NCI-H446 (cell line): ENCODE measurements at regions not wholly inside any gene's neighbourhood (a gene's known extent, or its start where the extent isn't known, plus 50 kb on each side); places are given as distances from the start of the nearest gene placed in this dataset.
"Not testable (repeated sequence)": the region's sequence is repeated elsewhere in the genome, so short reads cannot be mapped to it uniquely, and the experiment has no call there.

Source experiments
- DNase-seq, 2 experiments: peaks; one replicate each; lab custom pipeline; 2025; lab: John Stamatoyannopoulos, UW

DNA sequence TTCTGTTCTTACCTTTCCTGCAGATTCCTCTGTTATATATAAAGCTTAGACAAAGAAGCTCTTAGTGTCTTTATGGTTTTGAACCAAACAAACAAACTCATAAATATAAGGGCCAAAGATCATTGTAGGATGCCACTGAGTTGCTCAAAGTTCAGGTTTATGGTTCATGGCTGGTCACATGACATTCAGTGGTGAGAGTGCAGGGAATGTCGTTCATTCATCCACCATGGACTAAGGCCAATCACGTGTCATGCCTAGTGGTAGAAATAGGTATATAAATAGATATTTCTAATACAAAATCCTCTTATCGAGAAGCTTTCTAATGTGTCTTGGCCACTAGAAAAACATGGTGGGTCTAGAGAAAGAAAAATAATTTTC lies 119.4 kb downstream of the GATA3 start:
- no peak for DNase-seq

DNA sequence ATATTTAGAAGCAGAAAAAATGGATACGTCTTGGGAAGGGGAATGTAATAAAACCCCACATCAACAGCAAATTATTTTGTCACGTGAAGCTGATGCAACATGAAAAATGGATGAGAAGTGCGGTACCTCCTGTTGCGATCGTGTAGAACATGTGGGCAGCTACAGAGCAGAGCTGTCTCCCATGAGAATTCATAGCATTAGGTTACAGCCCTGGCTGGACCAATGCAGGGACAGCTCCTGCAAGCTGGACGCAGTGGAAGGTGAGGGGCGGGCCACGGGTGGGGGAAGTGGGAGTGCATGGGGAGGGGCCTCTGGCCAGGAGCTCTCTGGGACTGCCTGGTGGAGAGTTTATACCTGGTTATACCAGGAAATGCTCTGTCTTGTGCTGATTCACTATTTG lies 120.3 kb downstream of the GATA3 start:
- DNase-seq: no peak

GRCh38 chr10:8177526-8177925 lies 123.0 kb downstream of the GATA3 start:
- not testable (repeated sequence) for DNase-seq

GRCh38 chr10:8179773-8180172 lies 125.3 kb downstream of the GATA3 start:
- not testable (repeated sequence) for DNase-seq

- DNase-seq: no peak
Observed at GRCh38 chr10:8180360-8181109, 126.0 kb downstream of the GATA3 start.

DNA sequence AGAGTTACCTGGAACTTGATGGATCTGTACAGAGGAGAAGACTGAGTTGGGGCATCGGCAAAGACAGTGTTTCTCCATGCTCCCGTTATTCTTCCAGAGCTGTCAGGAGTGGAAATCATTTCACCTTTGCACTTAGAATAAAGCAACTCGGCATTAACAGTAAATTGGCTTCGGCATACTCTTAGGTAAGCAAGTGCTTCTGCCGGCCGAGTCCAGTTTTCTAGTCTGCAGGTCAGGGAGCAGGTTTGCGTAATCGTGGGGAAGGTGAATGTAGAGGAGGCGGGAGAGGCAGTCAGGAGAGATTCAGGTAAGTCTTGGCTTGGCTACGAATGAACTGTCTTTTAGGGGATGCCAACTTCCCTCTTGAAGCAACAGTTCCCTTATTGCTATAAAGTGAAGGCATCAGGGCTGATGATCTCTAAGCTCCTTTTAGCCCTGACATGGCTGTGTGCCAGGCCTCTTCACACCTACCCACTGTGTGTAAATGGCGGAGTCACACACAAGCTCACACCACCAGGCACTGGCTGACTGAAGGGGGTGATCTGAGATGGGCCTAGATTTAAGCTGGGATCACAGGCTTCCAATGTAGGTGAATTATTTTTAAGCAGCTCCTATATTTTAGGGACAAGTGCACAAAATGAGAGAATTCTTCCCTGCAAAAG lies 127.1 kb downstream of the GATA3 start:
- DNase-seq: no peak

DNA sequence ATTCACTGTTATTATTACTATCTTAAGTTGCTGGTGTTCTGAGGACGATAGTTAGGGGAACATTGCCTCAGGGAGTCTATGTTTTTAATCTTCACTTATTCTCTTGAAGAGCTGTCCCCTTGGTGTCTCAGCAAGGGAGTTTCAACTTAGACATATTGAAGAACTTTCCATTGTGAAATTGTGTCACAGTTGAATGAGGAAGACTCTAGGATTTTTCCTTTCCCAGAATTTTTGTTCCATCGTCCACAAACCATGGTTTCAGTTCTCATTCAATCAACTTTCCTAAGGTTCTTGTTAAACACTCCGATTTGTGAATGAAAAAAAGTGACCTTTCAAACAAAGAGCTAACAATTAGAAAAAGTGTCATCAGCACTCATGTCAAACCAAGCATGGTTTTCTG lies 128.3 kb downstream of the GATA3 start:
- no peak for DNase-seq

GRCh38 chr10:8183241-8183704 lies 128.8 kb downstream of the GATA3 start:
- DNase-seq: no peak

GRCh38 chr10:8187171-8187666 lies 132.7 kb downstream of the GATA3 start:
- no peak for DNase-seq

DNA sequence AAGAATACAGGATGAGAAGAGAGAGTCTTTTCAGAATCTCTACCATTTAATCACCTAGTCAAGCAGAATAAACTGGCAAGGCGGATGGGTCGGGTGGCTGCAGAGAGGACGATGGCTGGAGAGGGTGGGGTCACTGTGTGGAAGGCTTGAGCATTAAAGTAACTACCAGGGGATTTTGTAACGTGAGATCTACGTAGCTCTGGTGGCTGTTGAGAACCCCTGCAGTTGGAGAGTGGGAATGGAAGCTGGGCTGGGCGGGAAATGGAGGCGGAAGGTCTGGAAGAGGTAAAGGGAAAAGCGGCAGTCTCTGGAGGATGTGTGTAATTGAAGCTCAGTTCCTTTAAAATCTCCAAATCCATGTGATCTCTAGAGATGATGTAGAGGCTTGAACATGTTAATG lies 135.0 kb downstream of the GATA3 start:
- no peak for DNase-seq

DNA sequence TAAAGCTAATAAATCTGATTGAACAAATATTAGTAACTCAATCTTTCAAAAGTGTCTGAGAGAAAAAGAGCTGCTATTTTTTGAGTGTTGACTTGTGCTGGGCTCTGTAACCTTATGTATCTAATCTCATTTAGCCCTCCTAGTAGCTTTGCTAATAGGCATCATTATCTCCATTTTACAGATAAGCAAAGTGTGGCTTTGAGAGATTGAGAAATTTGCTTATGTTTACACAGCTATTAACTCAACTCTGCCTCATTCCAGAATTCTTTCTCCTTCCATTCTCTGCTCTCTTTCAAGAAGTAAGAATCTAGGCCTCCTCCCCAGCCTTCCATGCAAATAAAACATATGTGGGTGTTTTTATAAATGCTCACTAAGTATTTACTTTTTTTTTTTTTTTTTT lies 137.8 kb downstream of the GATA3 start:
- DNase-seq: no peak

GRCh38 chr10:8193546-8193945 lies 139.1 kb downstream of the GATA3 start:
- DNase-seq: no peak

DNA sequence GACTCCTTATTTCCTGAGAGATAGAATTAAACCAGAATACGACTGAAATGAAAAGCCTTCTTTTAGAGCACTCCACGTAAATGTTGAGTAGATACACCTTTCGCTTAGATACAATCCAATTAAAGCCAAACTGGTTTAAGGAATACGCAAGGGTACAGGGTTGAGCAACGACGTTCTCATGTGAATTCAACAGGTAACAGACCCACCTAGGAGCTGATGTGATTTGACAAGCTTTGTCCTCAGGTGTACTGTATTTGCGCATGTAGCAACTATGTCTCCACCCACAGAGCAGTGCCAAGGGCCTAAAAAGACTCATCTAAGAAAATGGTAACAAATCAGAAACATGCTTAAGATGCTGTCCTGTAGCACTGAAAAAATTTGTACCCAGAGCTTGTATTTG lies 139.6 kb downstream of the GATA3 start:
- no peak for DNase-seq

- no peak for DNase-seq
Observed at GRCh38 chr10:8206882-8207281, 152.4 kb downstream of the GATA3 start.

DNA sequence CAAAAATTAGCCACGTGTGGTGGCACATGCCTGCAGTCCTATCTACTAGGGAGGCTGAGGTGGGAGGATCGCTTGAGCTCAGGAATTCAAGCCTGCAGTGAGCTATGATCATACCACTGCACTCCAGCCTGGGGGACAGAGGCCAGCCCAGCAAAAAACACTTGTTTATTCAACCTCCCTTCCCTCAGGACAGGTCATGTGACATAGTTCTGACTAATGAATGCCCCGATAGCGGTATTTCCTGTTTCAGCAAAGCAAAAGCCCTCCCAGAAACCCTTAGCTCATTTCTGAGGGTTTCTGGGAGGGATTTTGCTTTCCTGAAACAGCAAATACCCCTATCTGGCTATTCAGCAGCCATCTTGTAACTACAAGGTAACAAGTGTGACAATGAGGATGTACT lies 157.1 kb downstream of the GATA3 start:
- DNase-seq: no peak

DNA sequence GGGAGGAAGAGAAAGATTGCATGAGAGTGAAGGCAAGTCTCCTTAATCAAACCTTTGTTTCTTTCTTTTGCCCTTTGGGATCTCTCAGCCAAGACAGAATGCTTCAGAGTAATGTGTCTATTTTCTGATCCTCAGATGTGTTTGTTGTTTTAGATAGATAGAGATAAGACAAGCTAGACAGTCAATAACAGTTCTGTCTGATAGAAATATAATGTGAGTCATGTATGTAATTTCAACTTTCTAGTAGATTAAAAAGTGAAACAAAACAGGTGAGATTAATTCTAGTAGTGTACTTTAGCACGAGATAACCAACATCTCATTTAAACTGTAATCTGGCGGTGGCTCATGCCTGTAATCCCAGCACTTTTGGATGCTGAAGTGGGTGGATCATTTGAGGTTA lies 159.2 kb downstream of the GATA3 start:
- DNase-seq: no peak

GRCh38 chr10:8214587-8214986 lies 160.1 kb downstream of the GATA3 start:
- no peak for DNase-seq

- DNase-seq: no peak
Observed at GRCh38 chr10:8216893-8217292, 162.4 kb downstream of the GATA3 start.

DNA sequence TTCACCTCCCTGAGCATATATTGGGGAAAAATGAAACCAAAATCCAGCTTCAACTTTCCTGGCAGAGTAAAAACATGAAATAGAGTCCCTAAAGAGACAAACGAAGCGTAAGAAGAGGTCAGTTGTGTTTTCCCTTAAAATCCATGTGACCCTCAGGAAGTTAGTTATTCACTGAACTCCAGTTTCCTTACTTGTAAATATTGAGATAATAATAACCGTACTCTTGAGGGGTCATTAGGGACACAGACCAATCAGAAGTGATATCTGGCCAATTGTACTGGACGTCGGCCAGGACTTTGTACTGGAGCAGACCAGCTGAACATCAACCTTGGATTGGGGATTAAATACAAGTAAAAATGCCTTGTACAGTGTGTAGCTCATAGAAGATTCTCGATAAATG lies 167.0 kb downstream of the GATA3 start:
- DNase-seq: no peak

DNA sequence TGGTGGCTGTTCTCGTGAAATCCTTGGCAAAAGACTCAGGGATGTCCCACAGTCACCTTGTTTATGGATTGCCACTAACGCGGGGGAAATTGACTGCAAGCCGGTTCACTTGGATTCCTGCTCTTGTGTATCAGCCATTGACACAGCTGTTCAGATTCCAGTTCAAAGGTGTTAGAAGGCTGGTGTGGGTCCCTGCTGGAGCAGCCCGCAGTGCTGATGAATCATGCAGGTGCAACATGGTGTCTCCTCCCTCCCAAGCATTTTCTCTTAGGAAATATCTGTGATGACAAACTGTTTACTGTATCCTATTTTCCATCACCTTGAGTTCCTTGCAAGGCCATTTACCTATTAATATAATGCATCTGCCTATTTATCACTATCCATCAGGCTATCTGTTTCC lies 170.1 kb downstream of the GATA3 start:
- no peak for DNase-seq

- no peak for DNase-seq
Observed at GRCh38 chr10:8225187-8225586, 170.7 kb downstream of the GATA3 start.

- DNase-seq: no peak
Observed at GRCh38 chr10:8227246-8227645, 172.8 kb downstream of the GATA3 start.

DNA sequence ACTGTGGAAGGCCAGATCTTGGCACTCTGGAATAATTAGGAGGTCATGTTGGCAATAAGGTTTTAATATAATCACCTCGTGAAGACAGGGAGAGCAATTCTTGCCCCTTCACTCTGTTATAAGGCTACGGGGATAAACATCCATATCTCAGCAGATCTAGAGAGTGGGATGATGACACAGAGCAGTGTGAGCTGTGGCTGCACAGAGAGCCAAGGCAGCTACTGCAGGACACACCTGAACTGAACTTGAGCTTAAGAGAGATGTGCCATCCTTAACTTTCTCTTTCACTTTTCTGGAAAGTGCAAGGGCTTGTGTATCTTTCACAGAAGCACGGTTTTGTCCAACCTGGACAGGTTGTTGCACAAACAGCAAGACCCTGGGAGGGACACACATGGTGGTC lies 174.7 kb downstream of the GATA3 start:
- no peak for DNase-seq

DNA sequence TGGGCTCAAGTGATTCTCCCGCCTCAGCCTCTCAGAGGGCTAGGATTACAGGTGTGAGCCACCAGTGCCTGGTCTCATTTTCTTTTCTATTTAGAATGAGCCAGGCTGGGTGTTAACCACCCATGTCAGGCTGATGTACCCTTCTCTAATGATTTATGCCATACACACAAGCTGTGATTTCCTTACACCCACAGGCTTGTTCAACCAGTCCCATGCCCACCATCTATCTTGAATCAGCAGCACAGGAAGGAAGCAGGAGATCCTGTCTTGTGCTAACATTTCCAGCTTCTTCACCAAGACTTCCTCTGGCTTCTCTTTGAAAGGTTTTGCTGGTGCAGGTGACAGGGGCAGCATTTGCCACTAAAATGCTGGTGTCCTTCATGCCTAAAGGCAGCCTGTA lies 176.4 kb downstream of the GATA3 start:
- no peak for DNase-seq
